Activated T-cell treated with anti-CD3 and anti-CD28 coated beads for 1 hour (primary cell): ENCODE measurements at regions not wholly inside any gene's neighbourhood (a gene's known extent, or its start where the extent isn't known, plus 50 kb on each side); places are given as distances from the start of the nearest gene placed in this dataset.

Experiments
- DNase-seq: peaks from one replicate; pipeline ENCODE4 v3.0.0-alpha.2; 2020; ENCODE audit warnings: low read depth

DNA sequence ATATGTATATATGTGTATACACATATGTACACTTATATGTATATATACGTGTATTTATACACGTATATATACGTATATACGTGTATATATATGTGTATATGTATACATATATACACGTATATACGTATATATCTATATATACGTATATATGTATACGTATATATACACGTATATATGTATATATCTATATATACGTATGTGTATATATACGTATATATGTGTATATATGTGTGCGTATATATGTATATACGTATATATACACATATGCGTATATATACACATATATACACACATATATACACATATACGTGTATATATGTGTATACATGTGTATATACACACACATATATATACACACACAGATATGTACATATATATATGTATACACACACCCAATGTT lies 348.0 kb upstream of the LCORL start:
- DNase-seq = no peak

DNA sequence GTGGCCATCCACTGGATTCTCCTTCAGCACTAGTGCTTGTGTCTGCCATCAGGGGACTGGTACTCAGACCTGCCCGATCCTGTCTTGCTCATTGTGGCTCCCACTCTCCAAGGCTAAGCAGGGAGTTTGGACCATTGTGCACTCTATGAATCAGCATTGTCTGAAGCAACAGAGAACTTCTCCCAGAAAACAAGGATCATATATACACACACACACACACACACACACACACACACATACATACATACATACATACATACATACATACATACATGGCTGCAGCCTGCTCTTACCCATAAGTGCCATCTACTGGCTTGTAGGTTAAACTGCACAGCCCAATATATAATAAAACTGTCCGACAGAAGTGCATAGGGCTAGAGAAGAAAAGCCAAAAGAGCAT lies 345.3 kb upstream of the LCORL start:
- no peak for DNase-seq

DNA sequence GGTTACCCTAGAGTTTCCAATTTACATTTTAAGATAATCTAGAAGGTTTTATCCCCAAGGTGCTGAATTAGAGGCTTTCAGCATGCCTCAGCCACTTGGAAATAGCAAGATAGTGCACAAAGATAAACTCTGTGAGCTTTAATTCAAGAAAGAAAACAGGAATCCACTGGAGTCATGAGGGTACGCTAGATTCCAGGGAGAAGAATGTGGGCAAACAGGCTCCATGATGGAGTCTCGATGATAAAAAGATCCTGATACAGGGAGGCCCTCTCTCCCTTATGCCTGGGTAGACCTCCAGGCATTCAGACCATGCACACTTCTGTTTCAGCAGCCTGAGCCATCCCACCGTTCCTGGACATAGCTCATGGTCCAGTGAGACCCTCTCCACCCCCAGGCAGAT lies 344.6 kb upstream of the LCORL start:
- DNase-seq = no peak

DNA sequence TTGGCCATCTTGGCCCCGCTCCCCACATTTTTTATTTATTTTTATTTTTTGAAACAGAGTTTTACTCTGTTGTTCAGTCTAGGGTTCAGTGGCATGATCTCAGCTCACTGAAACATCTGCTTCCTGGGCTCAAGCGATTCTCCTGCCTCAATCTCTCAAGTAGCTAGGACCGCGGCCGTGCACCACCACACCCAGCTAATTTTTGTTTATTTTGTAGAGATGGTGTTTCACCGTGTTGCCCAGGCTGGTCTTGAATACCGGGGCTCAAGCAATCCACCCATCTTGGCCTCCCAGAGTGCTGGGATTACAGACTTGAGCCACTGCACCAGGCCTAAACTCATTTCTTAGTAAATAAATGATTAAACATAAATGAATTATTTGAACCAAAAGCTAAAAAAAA lies 322.0 kb upstream of the LCORL start:
- DNase-seq = no peak

DNA sequence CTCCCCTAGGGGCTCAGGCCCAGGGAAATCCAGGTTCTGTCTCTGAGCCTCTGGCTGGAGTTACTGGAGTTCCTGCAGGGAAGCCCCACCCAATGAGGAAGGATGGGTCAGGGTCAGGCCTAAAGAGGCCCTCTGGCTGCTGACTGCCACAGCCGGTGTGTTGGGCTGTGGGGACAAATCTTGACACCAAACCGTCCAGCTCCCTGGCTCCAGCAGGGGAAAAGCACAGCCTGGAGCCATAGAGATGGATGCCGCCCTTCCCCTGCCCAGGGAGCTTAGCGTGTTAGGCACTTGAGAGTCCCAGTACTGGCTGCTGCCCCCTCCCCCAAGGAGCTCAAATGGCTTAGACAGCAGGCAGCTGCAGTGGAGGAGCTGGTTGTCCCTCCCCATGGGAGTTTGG lies 321.3 kb upstream of the LCORL start:
- no peak for DNase-seq

DNA sequence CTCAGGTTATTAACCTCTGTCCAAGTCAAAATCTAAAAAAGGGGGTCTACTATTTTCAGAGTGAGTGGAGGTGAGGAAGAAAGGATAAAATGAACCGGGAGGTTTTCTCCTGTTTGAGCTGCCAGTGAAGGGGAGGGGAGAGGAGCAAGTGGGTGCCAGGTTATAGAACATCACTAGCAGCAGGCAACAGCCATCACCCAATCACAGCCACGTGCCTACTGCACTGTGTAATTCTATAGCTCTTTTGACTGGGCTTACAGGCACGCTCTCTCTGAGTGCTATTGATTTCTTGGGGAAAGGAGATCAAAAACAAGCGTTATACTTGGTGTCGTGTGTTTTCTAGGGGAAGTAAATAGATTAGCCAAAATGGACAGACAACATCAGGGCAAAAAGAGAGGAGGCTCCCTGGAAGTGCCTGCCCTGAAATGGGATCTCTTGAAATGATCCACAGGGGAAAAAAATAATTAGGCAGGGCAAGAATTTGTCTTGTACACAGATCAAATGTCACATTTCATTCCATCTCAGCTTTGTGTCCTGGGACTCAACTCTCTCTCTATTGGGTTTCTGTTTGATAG lies 300.5 kb upstream of the LCORL start:
- DNase-seq = no peak

DNA sequence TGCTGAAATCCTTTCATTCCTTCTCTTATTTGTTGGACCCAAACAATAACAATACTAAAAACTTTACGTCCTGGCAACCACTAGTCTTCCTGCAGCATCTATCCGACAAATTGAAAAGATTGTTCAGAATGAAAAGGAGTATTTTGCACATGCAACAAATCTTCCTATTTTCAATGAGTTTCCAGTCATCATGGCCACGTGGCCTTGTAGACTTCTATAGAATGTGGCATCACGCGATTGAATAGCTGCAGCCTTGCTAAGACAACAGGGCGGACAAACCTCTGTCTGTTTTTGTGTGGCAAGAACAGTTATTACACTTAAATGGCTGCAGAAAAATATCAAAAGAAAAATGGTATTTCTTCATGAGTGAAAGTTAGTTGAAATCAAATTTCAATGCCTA lies 297.9 kb upstream of the LCORL start:
- no peak for DNase-seq

DNA sequence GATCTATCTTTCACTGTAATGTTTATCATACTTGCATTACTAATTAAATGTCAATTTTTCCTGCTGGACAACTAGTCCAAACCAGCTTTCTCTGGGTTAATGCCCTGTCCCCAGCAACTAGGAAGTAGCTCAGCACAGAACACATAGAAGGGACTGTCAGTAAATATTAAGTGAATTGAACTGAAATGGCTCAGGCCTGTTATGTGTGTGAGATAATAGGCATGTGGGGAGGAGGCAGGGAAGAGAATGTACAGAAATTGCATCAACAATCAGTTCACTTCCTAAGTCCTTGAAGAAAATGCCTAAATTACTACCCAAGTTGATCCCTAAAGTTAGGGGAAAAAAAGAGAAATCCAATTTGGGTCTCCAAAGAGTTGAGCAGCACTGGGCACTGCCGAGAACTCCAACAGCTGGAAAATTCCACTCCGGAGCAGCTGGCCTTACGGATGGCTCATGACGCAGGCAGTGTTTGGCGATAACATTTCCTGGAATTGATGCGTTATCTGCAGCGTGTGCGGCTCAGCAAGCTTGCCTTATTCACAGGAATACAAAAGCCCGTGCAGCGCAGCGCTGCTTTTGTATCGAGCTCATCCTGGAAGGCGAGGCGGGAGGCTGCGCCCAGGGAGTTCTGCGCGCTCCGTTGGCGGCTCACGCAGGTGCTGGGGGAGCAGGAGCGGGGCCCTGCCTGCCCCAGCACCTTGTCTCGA lies 297.3 kb upstream of the LCORL start:
- DNase-seq = no peak

DNA sequence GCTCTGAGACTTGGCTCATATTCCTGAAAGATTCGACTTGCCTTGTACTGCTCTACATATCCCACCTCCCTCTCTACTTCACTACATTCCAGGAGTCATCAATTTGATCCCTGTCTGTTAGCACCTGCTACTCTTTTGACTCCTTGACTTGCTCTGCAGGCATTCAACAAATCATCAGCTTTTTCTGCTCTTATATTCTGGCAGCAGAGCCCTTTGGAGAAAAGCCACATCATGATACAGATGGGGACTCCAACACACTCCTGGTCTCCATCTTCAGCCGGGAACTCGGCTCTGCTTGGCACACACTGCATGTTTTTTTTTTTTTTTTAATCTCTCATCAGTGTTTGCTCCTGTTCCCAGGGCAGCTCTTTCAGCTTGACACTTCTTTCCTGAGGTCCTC lies 293.2 kb upstream of the LCORL start:
- no peak for DNase-seq

DNA sequence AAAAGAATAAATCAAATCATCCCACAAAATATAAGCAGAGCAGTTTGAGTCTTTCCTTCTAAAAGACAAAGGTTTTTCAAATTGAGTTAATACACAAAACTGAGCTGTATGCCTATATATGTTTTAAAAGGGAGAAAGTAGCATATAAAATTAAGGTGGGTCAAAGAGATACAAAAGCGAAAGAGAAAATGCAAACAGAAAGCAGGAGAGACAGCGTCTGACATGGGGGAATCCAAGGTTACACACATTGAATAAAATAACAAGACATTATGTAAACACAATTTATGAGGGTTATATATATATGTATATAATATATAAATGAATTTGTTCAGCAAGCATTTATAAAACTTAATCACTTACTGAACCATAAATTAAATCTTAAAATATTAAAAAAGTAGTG lies 276.1 kb upstream of the LCORL start:
- no peak for DNase-seq

DNA sequence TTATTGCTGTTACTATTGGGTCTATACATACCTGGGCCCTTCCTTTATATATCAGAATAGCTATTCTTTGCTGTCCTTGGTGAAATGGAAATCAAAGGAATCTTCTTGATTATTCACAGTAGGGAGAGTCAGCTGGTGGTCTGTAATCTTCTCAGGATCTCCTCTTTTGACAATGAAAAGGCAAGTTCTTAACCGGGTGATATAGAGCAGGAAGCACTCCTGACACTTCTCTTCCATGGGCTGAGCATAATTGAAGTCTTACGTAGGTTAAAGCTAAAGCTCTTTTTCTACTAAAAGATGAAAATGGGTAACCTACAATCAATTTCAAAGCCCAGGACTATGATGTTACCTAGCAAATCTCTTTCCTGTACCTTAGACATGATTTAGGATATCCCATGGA lies 274.9 kb upstream of the LCORL start:
- DNase-seq = no peak

DNA sequence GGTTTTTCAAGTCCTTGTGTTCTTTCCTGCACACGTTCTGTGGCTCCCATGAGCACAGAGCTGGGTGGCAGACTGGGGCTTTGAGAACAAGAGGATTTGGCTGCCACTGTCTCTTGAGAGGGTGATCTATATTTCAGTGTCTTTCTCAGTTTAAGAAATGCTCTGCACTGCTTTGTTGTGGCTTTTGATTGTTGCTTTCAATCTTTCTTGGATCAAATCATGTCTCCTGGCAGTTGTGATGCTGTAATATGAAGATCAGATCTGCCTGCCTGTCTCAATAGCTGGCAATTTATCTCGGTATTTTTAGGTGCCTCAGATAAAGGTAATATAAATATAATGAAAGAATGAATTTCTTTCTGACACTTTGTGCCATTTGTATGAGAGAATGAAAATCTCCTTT lies 273.3 kb upstream of the LCORL start:
- no peak for DNase-seq

DNA sequence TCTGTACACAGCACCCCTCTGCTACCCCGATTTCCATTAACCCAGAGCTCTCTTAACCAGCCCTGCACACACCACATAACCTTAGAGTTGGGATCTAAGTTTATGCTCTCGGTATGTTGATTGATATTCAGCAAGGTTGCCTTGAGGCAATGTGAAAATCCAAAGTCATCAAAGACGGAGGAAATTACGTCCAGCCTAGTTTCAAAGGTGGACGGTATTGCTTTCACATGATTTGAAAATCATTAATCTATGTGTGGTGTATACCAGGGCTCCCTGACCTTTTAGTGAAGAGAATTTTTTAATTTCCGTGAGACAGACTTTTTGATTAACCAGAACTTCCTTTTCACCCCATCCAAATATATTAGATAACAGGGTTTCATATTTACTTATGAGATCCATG lies 272.5 kb upstream of the LCORL start:
- DNase-seq = no peak

DNA sequence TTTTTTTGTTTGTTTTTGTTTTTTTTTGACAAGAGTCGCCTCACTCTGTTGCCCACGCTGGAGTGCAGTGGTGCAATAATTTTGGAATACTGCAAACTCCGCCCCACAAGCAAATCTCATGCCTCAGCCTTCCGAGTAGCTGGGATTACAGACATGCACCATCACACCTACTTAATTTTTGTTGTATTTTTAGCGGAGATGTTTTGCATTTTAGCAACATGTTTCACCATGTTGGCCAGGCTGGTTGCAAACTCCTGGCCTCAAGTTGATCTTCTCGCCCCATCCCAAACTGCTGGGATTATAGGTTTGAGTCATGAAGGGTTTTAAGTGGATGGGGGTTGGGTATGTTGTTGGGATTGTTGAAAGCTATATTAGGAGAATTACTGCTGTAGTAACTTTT lies 270.9 kb upstream of the LCORL start:
- no peak for DNase-seq

DNA sequence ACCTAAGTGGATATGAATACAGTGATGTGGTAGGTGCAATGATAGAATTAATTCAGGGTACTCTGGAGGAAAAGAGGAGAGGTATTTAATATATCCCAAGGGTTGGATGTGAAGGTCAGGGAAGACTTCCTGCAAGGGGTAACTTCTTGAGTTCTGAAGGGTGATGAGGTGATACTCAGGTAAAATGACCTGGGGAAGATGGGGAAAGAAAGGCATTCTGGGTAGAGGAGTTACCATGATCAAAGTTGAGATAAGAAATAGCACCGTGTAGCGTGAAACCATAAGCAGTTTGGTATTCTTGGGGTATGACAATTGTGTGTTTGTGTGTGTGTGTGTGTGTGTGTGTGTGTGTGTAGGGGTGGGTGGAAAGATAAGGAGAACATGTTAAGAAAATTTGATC lies 270.4 kb upstream of the LCORL start:
- DNase-seq = no peak

DNA sequence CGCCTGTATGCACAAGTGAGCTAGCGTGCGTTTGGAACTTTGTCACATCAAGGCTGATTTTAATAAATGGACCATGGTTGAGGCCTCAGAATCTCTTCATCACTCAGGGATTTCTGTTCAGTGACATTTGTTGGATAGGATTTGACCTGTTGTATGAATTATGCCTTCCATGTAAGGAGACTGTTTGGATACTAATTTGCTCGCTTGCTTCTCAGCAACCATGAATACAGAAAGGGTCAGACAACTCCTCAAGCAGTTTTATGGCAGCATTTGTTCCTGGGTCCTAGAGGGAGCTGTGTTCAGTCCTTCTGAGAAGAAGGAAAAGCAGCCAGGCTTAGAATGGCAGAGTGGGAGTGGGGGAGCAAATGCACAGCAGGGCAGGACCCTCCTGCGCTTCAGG lies 269.7 kb upstream of the LCORL start:
- no peak for DNase-seq

DNA sequence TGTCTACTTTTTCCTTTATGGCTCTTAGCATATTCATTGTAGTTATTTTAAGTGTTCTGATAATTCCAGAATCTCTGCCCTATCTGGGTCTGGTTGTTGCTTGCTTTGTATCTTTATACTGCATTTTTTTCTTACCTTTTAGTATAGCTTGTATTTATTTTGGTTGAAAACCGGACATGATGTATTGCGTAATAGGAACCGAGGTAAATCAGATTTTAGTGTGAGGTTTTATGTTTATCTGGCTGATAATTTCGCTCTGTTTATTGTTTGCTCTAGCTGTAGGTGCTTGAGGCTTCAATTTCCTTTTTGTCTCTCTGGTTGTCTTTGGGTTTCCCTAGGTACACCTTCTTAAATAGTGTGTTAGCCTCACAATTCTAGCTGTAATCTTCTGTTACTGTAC lies 263.8 kb upstream of the LCORL start:
- DNase-seq = no peak

DNA sequence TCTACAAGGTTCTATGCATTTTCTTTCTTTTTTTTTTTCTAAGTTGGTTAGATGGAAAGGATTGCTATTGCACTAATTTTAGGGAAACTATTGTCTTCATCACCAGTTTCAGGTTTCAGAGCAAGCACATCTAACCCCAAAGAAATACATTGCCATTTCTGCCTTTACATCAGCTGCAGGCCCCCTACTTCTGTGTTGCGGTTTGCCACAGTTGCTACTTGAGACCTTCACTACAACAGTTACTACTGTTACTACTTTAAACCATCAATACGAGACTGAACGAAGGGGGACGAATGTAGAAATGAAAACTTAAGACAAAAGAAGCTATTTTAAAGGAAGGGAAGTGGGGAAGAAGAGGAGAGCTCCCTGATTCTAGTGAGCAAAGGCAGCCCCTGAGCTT lies 256.7 kb upstream of the LCORL start:
- no peak for DNase-seq

DNA sequence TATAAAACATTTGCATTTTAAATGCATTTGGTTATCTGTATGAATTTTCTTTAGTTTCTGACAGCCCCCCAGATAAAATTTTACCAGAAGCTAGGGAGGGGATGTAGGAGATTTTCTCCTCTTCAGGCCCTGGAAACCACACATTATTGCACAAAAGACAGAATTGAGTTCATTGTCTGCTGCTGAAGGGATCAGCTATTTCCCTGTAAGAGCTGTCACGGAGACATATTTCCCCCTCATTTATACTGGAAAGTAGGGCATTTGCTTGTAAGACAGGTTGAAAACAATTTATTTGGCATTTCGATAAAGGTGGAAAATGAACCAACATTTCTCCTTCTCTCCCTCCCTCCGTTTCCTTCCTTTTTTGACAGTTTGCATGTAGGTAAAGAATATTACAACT lies 241.3 kb upstream of the LCORL start:
- DNase-seq = no peak

DNA sequence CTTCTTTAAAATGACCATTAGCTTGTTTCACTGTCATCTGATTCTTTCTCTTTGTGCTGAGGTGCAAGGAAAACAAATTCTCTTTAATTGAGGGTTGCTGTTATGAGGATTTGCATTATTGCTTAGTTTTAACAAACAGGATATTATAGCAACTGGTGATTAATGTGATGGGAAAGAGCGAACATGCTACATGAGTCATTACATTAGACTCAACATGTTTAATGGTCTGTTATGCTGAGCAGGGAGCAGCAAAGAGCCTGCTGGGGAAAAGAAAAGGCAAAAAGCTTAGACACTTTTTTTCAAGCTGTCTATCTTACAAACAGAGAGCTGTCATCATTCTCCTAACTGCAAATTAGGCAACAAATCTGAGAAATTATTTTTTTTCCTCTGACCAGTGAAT lies 230.5 kb upstream of the LCORL start:
- no peak for DNase-seq

DNA sequence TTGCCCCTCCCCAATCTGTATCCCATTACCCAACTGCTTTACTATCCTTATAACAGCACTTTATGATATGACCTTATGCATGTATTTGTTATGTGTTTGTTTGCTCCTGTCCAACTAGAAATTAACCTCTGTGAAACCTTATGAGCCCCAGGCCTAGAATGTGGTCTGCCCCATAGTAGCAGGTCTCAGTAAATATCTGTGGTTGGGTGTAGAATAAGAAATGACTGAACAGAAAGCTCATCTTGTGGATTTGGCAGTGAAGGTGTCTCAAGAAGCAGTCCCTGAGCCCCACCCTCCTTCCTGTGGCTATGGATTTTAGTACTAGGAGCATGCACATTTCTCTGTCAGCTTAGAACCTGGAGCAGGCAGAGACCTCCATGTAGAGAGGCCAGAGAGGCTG lies 229.0 kb upstream of the LCORL start:
- DNase-seq = no peak

DNA sequence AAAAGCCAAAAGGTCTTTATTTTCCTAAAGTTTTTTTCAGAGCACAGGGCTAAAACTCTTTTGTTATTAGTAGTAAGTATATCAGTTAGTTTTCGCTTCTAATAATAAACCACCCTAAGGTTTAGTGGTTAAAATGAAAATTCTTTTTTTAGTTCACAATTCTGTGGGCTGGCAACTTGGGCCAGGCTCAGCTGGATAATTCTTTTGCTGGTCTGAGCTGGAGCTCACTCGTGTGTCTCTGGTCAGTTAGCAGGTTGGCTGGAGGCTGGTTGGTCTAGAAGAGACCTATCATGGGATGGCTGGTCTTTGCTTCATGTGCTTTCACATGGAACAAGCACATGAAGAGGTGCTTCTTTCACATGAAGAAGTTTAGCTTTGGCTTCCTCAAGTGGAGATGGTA lies 227.1 kb upstream of the LCORL start:
- DNase-seq = no peak

DNA sequence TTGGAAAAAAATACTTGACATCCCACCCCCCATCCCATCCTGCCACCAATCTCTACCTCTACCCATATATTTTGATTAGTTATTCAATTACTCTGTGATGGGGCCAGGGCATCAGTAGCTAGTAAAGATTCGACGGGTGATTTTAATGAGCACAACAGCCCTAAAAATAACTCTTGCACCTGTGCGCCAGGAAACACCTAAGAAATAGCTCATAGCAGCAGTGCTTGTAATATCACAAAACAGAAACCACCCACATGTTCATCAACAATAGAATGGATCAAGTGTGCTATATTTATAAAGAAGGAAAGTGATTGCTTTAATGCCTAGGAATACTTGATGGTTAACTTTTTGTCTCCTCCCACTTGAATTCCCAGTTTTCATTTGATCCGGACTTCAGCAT lies 225.6 kb upstream of the LCORL start:
- DNase-seq = no peak

DNA sequence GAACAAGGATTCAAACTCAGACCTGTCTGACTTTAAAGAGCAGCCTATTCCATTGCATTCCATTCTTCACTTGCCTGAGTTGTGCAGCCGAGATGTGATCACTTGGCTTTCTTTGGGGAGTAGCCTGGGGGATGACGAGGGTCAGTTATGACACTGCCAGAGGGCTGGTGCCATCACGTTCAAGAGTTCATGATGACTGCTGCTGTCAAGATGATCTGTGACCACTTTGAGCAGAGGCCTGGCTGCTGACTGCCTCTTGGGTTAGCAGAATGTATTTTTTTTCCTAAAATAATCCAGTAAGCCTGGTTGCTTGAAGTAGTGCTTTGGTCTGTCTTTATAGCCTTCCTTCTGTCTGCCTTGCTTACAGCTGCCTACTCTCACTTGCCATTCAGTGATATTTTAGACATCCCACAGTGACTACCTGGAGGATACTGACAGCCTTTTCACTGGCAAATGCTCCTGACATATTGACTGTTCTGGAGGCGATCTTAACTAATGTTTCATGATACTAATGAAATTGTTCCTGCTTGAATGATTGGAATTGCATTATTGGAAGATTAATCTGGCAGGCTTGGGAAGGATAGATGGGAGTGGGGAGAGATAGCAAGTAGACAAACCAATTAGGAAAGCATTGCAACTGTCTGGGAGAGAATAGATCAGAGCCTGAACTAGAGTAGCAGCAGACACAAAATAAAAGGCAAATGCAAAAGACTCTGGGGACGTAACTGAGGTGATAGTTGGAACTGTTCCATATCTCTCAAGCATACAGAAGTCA lies 221.6 kb upstream of the LCORL start:
- DNase-seq = no peak
